ENCODE measurements at regions not wholly inside any gene's neighbourhood (a gene's known extent, or its start where the extent isn't known, plus 50 kb on each side); places are given as distances from the start of the nearest gene placed in this dataset.

- Histone ChIP-seq H3K4me3 (no peak overlapping the region), H3K36me3 (no peaks in the 10 kb centered on the region), H3K27me3 (no peaks in the 10 kb centered on the region), H3K27ac (no peak overlapping the region), H3K9ac (ENCODE audit: low read depth in 2 of 2, low read length in 2 of 2) (no peak overlapping the region), H3K9me3 (no peaks in the 10 kb centered on the region), H3K4me1 (no peaks in the 10 kb centered on the region)
- TF ChIP-seq CTCF (IDR thresholded peaks at IDR 0.05) = no peak
- DNase-seq = no peak
- intact Hi-C loops (cut with DNase I) = no loop called here
Observed at GRCh38 chr9:79301085-79301484, 270.7 kb upstream of the TLE4 start.

- intact Hi-C loops (cut with DNase I) = no loop called here
- TF ChIP-seq CTCF (IDR thresholded peaks at IDR 0.05) = no peak
Observed at GRCh38 chr9:79301551-79302391, 270.0 kb upstream of the TLE4 start.

GRCh38 chr9:79302569-79302968 lies 269.2 kb upstream of the TLE4 start:
- no peaks in the 10 kb centered on the region for H3K4me1 ChIP-seq
- H3K9ac ChIP-seq (ENCODE audit: low read depth in 2 of 2, low read length in 2 of 2) = no peak overlapping the region
- H3K4me3 ChIP-seq = no peak overlapping the region
- intact Hi-C loops (cut with DNase I) = no loop called here
- H3K9me3 ChIP-seq = no peaks in the 10 kb centered on the region
- no peaks in the 10 kb centered on the region for H3K27me3 ChIP-seq
- no peak for TF ChIP-seq CTCF (IDR thresholded peaks at IDR 0.05)
- no peak overlapping the region for H3K27ac ChIP-seq
- no peaks in the 10 kb centered on the region for H3K36me3 ChIP-seq
- DNase-seq = no peak

More at GRCh38 chr9:79301551-79302391, 270.0 kb upstream of the TLE4 start:
- Histone ChIP-seq H3K4me1 (no peaks in the 10 kb centered on the region), H3K4me3 (no peak overlapping the region), H3K36me3 (no peaks in the 10 kb centered on the region), H3K9ac (ENCODE audit: low read depth in 2 of 2, low read length in 2 of 2) (no peak overlapping the region), H3K9me3 (no peaks in the 10 kb centered on the region), H3K27ac (no peak overlapping the region), H3K27me3 (no peaks in the 10 kb centered on the region)
- DNase-seq = no peak

- no peak overlapping the region for H3K27ac ChIP-seq
- no peaks in the 10 kb centered on the region for H3K9me3 ChIP-seq
- DNase-seq = no peak
- no peaks in the 10 kb centered on the region for H3K4me1 ChIP-seq
- no peak overlapping the region for H3K4me3 ChIP-seq
- no peak for TF ChIP-seq CTCF (IDR thresholded peaks at IDR 0.05)
- no peaks in the 10 kb centered on the region for H3K36me3 ChIP-seq
- H3K27me3 ChIP-seq = no peaks in the 10 kb centered on the region
- no peak overlapping the region for H3K9ac ChIP-seq (ENCODE audit: low read depth in 2 of 2, low read length in 2 of 2)
- intact Hi-C loops (cut with DNase I) = no loop called here
Observed at GRCh38 chr9:79308012-79308411, 263.8 kb upstream of the TLE4 start.

- Histone ChIP-seq H3K9ac (ENCODE audit: low read depth in 2 of 2, low read length in 2 of 2) (no peak overlapping the region), H3K27ac (no peak overlapping the region), H3K36me3 (no peaks in the 10 kb centered on the region), H3K4me1 (no peaks in the 10 kb centered on the region), H3K27me3 (no peaks in the 10 kb centered on the region), H3K9me3 (no peaks in the 10 kb centered on the region), H3K4me3 (no peak overlapping the region)
- DNase-seq = no peak
- intact Hi-C loops (cut with DNase I) = no loop called here
- TF ChIP-seq CTCF (IDR thresholded peaks at IDR 0.05) = no peak
Observed at GRCh38 chr9:79312686-79313421, 258.9 kb upstream of the TLE4 start.

All from colonic mucosa (tissue), 4 donors.